ENCODE measurements at regions not wholly inside any gene's neighbourhood (a gene's known extent, or its start where the extent isn't known, plus 50 kb on each side); places are given as distances from the start of the nearest gene placed in this dataset.

DNA sequence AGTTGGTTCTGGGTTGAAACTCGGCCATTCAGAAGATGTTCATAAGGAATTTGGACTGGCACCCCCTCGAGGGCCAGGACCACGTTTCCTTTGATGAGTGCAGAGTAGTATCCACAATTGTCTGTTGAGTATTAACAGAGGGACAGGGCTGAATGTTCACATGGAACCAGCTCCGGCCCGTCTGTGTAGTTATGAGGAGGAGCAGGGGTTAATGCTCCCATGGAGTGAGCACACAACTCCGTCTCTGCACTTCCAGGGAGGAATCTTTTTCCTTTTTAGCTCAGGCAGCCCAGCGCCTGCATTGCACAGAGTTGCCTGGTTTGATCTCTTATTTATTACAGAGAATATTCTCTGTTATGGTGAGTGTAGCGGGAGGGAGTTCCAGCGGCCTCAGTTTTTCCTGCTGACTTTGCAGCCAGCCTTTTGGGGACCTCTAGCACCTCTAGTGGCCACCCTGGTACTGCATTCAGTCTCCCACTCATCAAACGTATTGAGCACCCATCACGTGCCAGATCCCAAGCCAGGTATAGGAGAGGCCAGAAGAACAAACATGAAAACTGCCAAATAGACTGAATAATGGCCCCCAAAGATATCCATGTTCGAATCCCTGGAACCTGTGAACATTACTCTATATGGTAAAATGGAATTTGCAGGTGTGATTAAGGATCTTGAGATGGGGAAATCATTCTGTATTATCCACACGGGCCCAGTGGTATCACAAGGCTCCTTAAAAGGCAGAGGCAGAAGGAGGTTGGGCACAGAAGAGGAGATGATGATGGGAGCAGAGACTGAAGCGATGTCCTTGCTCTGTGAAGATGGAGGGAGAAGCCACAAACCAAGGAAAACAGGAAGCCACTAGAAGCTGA, 167.7 kb upstream of the CSF3R start:
- no peak overlapping the region for H3K27ac ChIP-seq
- DNase-seq (ENCODE audit: low spot score), result peak; percentile 17
- TF ChIP-seq, protein P1, sequence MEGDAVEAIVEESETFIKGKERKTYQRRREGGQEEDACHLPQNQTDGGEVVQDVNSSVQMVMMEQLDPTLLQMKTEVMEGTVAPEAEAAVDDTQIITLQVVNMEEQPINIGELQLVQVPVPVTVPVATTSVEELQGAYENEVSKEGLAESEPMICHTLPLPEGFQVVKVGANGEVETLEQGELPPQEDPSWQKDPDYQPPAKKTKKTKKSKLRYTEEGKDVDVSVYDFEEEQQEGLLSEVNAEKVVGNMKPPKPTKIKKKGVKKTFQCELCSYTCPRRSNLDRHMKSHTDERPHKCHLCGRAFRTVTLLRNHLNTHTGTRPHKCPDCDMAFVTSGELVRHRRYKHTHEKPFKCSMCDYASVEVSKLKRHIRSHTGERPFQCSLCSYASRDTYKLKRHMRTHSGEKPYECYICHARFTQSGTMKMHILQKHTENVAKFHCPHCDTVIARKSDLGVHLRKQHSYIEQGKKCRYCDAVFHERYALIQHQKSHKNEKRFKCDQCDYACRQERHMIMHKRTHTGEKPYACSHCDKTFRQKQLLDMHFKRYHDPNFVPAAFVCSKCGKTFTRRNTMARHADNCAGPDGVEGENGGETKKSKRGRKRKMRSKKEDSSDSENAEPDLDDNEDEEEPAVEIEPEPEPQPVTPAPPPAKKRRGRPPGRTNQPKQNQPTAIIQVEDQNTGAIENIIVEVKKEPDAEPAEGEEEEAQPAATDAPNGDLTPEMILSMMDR (IDR thresholded peaks at IDR 0.05), result peak; percentile 39 to 50 (median 46)
- TF ChIP-seq POLR2A (IDR thresholded peaks at IDR 0.05), result no peak
- no peak for TF ChIP-seq POLR2AphosphoS5 (IDR thresholded peaks at IDR 0.05)
- no peaks in the 10 kb centered on the region for H3K4me1 ChIP-seq (replicated peaks)
- WGBS, result 45% methylated on average over 14 of the region's 14 CpGs
- H3K4me3 ChIP-seq, result no peak overlapping the region
- no peaks in the 10 kb centered on the region for H3K36me3 ChIP-seq
- H3K27me3 ChIP-seq (replicated peaks; ENCODE audit: insufficient read depth), result no peaks in the 10 kb centered on the region
- intact Hi-C loops (cut with DNase I), result no loop called here
- no peaks in the 10 kb centered on the region for H3K9me3 ChIP-seq

DNA sequence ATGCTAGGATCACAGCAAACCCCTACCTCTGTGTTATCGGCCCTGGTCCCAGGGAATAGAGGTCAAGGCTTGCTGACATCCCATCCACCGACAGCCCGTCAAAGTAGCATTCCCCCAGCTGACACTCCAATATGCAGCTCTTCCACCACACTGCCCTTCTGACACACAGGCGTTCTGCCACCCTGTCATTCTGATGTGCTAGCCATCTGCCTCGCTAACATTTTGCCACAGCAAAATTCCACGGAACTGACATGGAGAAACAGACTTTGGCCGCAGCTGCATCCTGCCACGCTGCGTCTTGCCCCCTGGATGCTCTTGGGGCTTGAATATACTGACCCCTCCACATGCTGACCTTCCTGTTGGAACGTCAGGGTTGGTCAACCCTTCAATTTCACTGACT, 163.2 kb upstream of the CSF3R start:
- Histone ChIP-seq H3K4me3 (no peak overlapping the region), H3K4me1 (replicated peaks) (no peaks in the 10 kb centered on the region), H3K27me3 (replicated peaks; ENCODE audit: insufficient read depth) (no peaks in the 10 kb centered on the region), H3K36me3 (no peaks in the 10 kb centered on the region), H3K9me3 (no peaks in the 10 kb centered on the region), H3K27ac (no peak overlapping the region)
- intact Hi-C loops (cut with DNase I), result no loop called here
- WGBS, result 73% methylated on average over 10 of the region's 10 CpGs
- TF ChIP-seq POLR2A (IDR thresholded peaks at IDR 0.05), result no peak
- no peak for TF ChIP-seq POLR2AphosphoS5 (IDR thresholded peaks at IDR 0.05)
- TF ChIP-seq, protein P1 (IDR thresholded peaks at IDR 0.05), result no peak
- DNase-seq (ENCODE audit: low spot score), result no peak

DNA sequence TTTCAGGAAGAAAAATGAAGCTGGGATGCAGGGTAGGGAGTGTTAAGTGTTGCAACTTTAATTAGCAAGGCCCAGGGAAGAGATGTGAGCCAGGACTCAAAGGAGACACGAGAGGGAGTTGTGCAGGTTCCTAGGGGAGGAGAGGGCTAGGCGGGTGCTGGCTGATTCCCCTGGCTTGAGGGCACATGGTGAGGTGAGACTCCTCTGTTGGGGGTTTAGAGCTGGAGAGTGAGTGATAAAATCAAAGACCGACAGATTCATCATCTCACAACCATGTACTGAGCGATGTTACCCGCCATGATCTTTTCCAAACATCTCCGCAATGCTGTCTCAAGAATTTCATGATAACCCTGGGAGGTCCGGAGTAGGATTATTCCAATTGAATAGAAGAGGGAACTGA, 161.8 kb upstream of the CSF3R start:
- Histone ChIP-seq H3K36me3 (no peaks in the 10 kb centered on the region), H3K4me1 (replicated peaks) (no peaks in the 10 kb centered on the region), H3K27ac (no peak overlapping the region), H3K9me3 (no peaks in the 10 kb centered on the region), H3K4me3 (no peak overlapping the region), H3K27me3 (replicated peaks; ENCODE audit: insufficient read depth) (no peaks in the 10 kb centered on the region)
- intact Hi-C loops (cut with DNase I), result no loop called here
- no peak for DNase-seq (ENCODE audit: low spot score)
- no peak for TF ChIP-seq POLR2AphosphoS5 (IDR thresholded peaks at IDR 0.05)
- 75% methylated on average over 7 of the region's 7 CpGs for WGBS

DNA sequence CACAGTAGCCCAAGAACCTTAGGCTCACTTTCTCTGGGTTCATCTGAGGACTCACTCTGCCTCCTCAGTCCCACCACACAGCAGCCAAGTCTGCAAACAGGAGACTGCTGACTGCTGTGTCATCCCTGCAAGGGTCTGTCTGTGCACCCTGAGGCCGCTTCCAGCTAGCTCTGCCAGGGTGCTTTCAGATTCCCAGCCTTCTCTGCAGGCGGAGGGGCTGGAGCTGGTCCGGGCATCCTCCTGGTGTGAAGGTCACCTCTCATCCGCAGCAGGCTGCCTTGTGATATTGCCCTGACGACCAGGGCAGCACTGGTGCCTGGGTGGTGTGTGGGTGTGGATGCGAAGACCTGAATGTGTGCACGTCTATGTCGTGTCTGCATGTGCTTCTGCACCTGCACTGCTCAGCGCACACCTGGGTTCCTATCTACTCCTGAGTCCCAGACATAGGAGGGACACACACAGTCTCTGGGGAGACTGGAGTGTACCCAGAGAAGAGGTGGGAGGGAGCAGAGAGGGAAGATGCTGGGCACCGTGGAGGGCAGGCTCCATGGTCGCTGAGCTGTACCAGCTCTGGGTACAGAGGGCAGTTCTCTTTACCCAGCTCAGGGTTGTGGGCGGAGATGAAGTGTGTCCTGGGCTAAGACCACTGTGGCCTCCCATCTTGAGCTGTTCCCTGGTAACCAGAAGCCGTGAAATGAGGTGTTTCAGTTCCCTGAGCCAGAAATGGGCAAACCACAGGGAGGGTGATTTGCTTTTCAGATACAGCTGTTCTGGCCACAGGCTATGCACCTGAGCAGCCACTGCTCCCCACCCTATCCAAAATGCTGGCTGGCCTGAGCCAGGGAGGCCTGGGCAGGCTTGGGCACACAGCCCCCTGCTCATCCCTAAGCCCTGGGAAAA, 160.9 kb upstream of the CSF3R start:
- intact Hi-C loops (cut with DNase I), result no loop called here
- WGBS, result 81% methylated on average over 13 of the region's 13 CpGs
- TF ChIP-seq POLR2A (IDR thresholded peaks at IDR 0.05) (no peak), POLR2AphosphoS5 (IDR thresholded peaks at IDR 0.05) (no peak)
- TF ChIP-seq, protein P1 (IDR thresholded peaks at IDR 0.05), result no peak
- H3K27ac ChIP-seq, result no peak overlapping the region
- H3K36me3 ChIP-seq, result no peaks in the 10 kb centered on the region
- H3K27me3 ChIP-seq (replicated peaks; ENCODE audit: insufficient read depth), result no peaks in the 10 kb centered on the region
- no peaks in the 10 kb centered on the region for H3K9me3 ChIP-seq
- DNase-seq (ENCODE audit: low spot score), result no peak
- H3K4me3 ChIP-seq, result no peak overlapping the region
- H3K4me1 ChIP-seq (replicated peaks), result no peaks in the 10 kb centered on the region

DNA sequence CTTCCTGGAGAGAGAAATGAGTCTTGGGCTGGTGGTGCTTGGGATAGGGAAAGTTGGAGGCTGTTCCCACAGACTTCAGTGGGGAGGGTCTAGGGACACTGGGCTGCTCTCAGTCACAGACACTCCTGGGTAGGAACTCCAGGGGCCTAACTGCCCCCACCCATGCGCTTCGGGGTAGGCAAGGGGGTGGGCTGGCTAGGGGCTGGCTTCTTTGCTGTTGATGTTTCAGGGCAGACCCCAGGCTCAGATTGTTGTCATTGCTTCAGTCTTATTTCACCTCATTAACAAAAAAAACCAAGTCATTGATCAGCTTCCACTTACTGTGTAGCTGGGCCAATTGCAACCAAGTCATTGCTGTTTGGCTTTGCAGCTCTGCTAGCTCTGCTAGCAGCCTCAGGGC, 160.1 kb upstream of the CSF3R start:
- H3K4me1 ChIP-seq (replicated peaks), result no peaks in the 10 kb centered on the region
- H3K27me3 ChIP-seq (replicated peaks; ENCODE audit: insufficient read depth), result no peaks in the 10 kb centered on the region
- WGBS, result 91% methylated on average over 2 of the region's 2 CpGs
- H3K36me3 ChIP-seq, result no peaks in the 10 kb centered on the region
- DNase-seq (ENCODE audit: low spot score), result no peak
- no peak overlapping the region for H3K27ac ChIP-seq
- H3K4me3 ChIP-seq, result no peak overlapping the region
- no peak for TF ChIP-seq POLR2AphosphoS5 (IDR thresholded peaks at IDR 0.05)
- TF ChIP-seq POLR2A (IDR thresholded peaks at IDR 0.05), result no peak
- TF ChIP-seq, protein P1 (IDR thresholded peaks at IDR 0.05), result no peak
- intact Hi-C loops (cut with DNase I), result no loop called here
- H3K9me3 ChIP-seq, result no peaks in the 10 kb centered on the region

Data from prostate gland (tissue), 2 donors.